HPDE6-E6E7 (cell line): ENCODE measurements at regions not wholly inside any gene's neighbourhood (a gene's known extent, or its start where the extent isn't known, plus 50 kb on each side); places are given as distances from the start of the nearest gene placed in this dataset.

ENCODE experiments used
- DNase-seq: peaks from one replicate; pipeline ENCODE4 v3.0.0; 2011; ENCODE audit warnings: missing footprints; ENCODE audit errors: extremely low spot score

DNA sequence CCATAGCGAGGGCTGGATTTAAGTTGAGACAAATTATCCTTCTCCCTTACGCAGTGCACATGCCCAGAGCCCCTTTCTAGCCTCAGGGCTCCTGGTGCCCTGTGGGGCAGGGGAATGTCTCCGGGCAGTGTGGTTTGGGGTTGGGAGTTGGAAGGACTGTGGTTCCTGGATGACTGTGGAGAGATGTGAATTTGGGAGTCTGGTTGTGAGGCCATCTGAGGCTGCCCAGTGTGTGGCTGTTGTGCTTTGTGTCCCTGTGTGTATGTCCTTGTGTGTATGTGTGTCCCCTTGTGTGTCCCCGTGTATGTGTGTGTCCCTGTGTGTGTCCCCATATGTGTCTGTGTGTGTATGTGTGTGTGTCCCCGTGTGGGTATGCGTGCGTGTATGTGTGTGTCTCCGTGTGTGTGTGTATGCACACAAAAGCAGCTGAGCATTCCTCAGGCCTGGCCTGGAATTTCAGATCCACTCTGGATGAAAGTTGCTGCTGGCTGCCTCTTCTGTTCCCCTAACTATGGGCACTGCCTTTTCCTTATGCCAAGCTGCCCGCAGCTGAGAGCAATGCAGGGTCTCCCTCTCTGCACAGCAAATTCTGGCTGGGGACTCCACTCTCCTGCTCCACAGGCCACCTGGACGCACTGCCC is 65.4 kb downstream of the UBIAD1 start:
- DNase-seq, result no peak

DNA sequence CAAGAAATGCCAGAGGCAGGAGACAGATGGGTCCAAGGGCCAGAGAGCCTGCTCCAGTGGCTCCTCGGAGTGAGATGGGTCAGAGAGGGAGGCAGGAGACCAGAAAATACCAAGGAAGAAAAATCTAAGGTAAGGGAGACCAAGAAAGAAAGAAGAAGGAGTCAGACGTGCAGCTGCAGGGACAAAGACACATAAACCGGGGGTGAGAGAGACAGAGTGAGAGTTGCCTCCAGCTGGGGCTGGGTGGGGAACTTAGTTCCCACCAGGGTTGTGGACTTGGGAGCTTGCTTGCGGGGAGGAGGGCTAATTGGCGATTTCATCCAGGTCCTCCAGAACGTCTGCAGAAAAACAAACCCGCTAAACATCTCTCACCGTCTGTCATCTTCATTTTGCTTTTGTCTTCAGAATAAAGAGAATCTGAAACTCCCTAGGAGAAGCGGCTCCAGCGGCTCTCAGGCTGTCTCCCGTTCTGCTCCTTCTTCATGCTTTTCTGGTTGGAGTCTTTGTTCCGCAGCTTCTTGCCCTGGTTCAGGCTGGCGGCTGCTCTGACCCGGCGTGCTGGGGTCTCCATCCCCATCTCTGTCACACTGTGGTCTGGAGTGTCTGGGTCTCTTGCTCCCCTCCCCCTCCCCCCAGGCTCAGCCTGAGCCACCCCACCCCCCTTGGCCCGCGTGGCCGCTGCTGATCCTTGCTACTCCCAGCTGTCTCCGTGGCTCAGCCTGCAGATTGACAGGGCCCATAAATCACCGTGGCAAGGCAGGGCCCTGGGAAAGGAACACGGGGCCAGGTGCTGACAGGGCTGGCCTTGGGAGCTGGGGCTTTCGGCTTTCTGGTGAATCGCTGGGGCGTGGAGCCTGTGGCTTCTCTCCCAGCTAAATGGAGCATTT is 66.6 kb downstream of the UBIAD1 start:
- DNase-seq, result no peak

DNA sequence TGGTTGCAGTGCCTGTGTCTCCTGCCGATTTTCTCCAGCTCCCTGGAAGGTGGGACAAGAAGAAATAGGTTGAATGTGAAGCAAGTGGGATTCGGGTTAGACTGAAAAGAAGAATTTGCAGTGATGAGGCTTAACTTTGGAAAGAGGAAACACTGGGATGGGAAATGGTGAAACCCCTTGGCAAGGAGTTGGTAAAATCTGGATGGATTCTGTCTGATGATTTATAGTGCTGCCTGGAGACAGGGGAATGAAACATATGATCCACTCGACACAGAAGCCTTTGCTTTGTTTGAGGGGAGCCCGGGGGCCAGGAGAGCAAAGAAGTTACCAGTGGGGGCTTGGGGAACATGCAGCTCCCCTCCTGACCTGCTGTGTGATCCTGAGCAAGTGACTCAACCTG is 67.2 kb downstream of the UBIAD1 start:
- no peak for DNase-seq

DNA sequence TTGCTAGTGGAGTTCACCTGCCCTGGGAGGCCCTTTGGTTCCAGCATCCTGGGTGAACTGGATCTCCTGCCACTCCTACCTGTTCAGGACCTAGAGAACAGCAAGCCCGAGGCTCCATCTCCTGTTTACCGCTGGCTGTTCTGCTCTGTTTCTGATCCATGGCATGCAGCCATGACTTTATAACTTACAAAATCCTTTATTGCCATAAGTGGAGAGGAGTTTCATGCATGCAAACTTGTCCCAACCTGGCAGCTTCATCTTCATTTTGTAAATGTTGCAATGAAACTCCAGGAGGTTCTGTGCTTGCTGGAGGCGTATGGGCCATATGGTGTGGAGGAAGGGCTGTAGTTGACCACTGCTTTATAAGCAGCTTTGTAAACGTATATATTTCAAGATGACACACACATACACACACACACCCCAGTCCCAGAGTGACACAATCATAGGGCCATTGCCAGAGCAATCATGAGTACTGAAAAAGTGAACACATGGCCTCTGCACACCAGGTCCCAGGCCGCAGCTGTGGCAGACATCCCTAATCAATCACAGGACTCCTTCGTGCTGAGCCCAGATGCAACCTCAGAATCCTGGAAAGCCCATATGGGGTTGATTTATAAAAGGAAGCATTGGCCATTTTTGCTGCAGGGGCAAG is 69.0 kb downstream of the UBIAD1 start:
- DNase-seq, result no peak

DNA sequence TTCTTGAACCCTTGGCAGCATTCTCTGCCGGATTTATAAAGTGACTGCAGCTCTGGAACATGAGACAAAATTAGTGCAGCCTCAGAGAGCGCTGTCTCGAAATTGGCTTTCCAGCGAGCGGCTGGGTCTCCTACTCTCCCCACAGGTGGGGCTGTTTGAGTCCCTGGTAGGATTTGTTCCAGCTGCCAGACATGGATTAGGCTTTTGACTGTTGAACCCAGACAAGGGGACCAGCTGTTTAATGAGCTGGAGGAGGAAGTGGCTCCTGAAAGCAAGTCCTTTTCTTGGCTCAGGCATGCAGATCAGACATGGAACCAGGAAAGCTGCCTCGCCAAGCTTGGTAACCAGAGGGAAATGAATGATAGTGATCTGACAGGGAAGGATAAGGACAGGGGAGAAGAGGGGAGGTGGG is 69.6 kb downstream of the UBIAD1 start:
- no peak for DNase-seq

DNA sequence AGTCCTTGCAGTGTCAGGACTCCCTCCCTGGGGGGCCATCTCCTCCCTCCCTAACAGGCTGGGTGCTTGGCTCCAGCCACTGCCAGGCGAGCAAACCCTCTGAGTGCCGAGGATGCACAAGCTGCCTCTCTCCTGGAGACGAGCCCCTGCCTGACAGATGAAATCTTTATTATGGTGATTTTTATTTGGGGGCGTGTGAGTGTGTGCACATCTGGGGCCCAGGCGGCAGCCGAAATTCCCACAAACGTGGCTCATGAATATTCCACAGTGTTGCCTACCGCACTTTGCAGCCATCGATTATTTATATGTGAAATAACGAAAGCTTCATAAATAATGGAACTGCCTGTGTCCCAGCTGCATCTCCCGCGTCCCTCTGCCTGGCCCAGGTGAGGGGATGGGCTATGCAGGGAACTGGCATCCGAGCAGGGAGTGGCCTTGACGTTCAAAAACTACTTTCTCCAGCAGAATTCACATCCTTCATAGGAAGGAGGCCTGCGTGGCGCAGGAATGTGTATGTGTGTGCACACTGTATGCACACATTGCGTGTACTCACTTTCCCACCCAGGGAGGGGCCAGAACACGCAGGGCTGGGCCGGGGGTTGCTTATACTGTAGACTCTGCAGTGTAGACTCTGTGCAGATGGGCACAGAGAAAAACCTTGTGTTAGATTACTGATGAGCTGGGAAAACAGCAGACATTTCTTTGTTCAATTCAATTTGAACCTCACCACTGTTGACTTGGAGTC is 73.1 kb downstream of the UBIAD1 start:
- DNase-seq, result no peak

DNA sequence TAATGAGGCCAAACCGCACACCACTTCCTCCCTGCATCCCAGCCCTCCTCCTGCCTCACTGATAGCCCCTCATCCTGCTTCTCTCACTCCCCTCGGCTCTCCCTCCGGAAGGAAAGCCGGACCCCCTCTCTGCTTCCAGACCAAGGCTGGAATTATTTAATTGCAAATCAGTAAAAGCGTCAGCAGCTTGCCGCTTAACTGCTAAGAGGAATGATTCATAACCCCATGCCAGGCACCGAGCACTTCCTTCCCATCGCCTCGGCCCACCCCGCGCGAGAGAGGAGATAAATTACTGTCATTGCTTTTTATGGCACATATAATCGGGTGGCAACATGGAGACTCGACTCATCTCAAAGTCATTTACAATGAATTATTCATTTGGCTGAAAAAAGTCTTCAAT is 77.3 kb downstream of the UBIAD1 start:
- DNase-seq, result no peak

DNA sequence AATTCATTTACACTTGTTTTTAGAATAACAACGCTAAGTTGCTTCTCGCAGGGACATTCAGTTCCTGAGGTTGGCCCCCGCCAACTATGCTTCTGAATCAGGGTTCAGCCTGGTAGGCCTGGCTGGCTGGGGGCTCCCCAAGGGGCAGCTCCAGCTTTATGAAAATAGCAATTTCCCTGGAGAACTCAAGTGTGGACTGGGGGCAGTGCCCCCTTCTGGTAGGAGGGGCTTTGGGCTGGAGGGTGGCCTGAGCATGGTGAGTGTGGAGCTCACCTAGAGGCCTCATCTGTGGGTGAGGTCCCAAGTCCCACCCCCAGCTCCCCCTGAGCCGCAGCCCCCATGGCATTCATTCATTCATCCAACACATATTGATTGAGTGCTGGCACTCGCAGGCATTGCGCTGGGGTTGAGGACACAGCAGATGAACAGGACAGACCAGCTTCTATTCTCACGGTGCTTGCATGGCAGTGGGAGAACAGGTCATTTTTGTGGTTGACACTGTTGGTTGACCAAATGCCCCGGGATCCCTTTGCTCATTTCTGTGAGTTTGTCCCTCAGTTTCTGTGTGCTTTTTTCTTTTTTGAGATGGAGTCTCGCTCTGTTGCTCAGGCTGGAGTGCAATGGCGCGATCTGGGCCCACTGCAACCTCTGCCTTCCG is 79.2 kb downstream of the UBIAD1 start:
- no peak for DNase-seq

DNA sequence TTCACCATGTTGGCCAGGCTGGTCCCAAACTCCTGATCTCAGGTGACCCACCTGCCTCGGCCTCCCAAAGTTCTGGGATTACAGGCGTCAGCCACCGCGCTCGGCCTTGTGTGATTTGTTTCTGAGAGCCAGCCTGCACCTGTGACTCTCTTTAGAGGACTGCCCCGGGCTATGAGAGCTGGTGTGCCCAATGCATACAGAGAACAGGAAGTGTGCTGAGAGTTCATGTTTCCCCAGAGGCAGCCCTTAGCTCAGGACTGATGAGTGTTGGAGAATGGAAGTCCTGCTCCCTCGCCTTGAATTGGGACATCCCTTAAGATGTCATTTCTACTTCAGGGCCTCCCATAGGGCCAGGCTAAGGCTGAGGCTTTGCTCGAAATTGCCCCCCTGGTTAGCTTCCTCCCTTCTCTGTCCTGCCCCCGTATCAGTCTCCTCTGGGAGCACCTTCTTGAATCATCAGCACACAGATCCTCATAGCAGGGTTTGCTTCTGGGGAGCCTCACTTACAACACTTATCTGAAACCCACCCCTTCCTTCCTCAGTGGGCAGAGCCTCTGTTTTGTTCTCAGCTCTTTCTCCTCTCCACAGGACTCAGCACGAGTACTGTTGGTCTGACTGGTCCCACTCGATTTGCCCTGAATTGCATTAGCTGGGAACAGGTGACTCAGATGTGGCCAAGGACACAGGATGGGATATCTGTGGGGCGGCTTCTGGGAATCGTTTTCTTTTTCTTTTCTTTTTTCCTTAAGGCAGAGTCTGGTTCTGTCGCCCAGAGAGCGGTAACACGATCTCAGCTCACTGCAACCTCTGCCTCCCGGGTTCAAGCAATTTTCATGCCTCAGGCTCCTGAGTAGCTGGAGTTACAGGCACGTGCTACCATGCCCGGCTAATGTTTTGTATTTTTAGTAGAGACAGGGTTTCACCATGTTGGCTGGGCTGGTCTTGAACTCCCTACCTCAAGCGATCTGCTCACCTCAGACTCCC is 80.1 kb downstream of the UBIAD1 start:
- DNase-seq, result no peak

DNA sequence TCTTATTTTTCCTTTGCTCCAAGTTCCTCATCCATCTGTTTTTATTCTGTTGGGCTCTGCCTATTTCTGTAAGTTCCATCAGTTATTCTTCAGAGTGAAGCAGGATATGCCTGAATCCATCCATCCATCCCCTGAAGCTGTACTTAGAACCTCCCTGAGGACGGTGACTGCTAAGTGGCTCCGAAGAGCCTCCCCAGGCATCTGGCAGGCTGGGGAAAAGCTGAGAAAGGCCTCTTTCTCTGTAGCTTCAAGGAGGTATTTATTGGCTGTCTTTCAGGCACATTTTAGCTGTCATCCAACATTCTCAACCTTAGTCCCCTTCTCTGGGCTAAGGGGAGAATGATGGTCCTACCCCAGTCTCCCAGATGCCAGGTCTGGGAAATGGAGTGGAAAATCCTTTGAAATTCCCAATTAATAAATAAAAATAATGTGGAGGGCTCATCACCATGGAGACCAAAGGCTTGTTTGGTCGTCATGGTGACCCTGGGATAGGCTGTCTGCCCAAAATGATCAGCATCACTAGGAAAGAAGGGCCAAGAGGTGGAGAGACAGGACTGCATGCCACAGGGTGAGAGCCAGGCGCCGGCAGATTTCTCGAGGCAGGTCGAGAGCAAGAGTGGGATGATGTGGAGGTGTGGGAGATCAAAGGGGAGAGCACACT is 82.0 kb downstream of the UBIAD1 start:
- no peak for DNase-seq

DNA sequence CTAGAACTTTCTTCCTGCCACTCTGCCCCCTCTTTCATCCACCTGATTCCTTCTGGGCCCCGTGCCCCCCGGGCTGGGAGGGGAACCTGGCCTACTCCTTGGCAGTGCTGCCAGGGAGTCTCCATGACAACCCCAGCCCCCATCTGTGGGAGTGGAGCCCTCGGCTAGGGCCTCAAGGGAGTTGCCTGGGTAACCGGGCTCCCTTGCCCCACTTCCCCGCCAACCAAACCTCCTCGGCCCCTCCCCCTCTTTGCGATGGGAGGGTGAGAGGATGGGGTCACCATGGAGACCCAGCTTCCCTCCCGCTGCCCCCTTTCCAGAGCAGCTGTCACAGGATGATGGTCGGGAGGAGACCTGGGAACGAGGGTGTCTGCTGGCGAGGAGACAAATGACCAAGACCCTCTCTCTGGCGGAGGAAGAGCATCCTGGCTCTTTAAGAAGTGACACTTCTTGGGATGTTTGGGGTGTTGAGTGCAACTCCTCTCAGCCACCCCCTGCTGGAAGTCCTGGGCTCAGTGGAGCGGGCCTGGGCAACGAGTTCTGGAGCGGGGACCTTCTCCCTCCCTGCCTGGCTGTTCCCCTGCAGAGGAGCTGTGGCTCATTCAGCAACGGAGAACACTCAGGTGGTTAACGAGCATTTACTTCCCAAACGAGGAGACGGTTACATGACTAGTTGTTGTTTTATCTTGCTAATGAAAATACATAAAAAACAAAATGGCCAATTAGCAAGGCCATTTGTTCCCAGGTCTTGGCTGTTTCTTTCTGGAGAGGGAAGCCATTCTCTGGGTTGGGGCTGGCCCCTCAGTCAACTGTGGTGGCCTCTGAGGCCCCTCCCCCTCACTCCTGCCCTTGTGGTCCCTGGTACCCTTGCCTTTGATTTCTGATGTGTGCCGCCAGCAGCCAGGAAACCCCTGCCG is 82.8 kb downstream of the UBIAD1 start:
- no peak for DNase-seq

DNA sequence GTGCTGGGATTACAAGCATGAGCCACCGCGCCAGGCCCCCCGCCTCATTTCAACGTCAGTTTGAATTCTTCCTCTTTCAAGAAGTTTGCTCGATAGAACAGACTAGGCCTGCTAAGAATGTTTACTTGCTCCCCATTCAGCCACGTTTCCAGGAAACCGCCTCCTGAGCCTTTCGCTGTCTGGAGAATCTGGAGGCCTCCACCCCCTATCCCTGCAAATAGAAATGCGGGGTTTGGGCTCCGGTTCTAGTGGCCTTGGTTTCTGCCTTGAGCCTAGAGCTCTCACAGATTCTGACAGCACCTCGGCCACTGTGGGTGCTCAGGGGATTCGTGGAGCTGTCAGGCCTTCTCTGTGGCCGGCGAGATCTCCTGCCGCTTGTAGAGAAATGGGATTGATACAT is 84.3 kb downstream of the UBIAD1 start:
- DNase-seq, result no peak

DNA sequence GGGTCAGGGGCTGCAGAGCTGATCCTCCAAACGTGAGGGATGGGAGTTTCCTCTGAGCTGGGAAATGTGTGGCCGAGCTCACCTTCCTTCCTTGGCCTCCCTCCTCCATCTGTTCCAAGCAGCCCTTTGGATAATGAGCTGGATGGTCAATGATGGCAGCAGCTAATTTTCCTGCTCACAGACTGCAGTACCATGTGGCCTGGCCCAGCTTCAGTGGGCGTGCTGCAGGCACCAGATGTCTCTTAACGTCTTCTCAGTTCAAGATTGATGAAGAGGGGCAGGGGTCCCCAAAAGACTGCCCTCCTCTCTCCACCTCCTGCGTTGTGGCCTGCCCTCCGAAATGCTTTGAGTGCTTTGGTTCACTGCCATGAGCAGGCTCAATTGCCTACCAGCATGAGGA is 86.0 kb downstream of the UBIAD1 start:
- DNase-seq, result no peak

DNA sequence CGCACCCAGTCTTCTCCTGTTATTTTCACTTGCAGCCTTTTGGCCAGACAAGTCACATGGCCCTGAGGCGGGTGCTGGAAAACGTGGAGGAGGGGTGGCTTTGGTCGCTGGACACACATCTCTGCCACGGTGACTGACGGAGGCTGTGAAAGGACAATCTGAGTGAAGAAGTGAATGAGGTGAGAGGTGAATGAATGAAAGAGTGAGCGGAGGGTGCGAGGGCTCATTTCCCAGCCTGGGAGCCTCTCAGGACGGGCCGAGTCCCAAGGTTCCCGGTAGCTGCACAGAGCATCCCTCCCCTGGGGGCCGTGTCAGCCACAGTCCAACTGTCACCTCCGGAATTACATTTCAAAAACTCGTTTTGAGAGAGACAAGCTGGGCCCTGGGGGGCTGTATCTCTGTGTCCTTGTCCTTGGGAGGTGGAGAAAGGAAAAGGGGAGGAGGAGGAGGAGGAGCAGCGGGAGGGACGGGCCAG is 89.6 kb downstream of the UBIAD1 start:
- no peak for DNase-seq

DNA sequence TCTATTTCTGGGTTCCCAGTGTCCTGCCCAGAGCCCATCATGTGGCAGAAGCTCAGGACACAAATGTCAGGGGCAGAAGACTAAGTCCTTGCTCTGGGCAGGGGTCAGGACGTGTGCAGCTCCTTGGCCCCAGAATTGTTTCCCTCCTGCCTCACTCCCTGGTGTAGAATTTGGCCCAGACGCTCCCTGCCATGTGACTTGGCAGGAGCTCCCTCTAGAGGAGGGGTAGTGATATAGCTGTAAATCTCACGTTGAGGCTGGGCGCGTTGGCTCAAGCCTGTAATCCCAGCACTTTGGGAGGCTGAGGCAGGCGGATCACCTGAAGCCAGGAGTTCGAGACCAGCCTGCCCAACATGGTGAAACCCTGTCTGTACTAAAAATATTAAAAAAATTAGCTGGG is 91.2 kb downstream of the UBIAD1 start:
- DNase-seq, result no peak

DNA sequence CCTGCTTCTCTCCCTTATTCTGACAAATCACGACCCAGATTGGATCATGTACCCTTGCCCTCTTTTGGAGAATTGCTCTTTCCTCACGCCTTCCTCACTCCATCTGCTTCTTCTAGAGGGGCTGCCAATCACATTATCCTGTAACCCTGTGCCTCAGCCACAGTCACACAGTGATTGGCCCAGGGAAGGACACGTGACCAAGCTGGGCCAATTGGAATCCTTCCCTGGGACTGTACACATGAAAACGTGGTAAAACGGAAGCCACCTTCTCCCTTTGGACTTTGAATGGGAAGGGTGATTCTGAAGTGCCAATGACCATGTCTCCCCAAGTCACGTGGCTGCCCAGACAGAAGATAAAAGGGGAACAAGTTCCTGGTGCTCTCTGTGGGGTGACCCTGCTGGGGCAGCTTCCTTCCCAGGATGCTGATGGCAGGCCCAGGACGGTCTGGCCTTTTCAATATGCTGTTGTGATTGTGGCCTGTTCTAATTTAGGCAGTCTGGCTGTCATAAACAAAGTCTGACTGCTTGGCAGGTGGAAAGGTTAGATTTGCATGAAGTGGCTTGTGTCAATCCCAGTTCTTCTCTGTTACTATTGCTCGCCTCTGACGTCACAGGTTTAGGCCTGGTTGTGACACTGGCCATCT is 92.9 kb downstream of the UBIAD1 start:
- DNase-seq, result no peak

DNA sequence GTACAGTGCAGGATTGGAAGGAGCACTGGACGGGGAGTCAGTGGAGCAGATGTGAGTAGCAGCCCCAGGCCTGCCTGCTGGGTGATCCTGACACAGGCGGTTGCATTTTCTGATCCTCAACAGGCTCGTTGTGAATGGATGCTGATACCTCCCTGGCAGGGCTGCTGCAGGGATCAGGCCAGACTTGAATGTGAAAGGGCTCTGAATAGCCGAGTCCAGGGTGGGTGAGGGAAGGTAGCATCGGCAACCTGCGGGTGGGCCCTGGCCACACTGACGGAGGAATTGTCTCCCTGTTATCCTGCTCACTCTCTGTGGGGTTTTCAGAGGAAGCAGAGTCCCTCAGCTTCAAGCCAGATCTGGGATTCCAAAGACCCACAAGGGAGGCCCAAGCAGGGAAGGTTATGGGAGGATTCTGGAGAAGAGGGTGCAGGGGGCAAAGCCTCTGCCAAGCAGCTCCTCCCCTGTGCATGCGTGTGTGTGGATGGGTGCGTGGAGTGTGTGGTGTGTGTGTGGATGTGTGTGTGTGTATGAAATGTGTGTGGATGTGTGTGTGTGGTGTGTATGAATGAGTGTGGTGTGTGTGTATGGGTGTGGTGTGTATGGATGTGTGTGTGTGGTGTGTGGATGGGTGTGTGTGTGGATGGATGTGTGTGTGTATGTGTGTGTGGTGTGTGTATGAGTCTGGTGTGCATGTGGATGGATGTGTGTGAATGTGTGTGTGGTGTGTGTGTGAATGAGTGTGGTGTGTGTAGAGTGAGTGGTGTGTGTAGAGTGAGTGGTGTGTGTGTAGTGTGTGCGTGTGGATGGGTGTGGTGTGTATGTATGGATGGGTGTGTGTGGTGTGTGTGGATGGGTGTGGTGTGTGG is 100.3 kb downstream of the UBIAD1 start:
- no peak for DNase-seq
